NCI-H526 treated with DMSO at 0.1 percent for 48 hours (cell line): ENCODE measurements at regions not wholly inside any gene's neighbourhood (a gene's known extent, or its start where the extent isn't known, plus 50 kb on each side); places are given as distances from the start of the nearest gene placed in this dataset.
"Not testable (repeated sequence)": the region's sequence is repeated elsewhere in the genome, so short reads cannot be mapped to it uniquely, and the experiment has no call there.

Experiments used
- DNase-seq: peaks from one replicate; lab custom pipeline; 2025; lab: John Stamatoyannopoulos, UW

- DNase-seq = no peak
These were observed 73.3 kb downstream of the OLFM4 start for GRCh38 chr13:53101883-53102282.

DNA sequence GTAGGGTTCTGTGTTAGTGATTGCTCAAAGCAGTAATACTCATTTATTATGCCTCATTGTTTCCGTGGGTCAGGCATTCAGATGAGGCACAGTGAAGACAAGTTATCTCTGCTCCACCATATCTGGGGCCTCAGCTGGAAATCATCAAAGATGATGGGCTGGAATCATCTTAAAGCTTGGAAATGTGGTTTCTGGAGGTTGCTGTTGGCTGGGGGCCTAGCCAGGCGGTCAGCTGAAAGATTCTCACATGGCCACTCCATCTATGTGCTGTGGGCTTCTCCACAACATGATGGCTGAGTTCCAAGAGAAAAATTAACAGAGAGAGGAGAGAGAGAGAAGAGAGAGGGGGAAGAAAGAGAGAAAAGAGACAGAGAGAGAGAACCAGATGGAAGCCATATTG lies 75.5 kb downstream of the OLFM4 start:
- no peak for DNase-seq

DNA sequence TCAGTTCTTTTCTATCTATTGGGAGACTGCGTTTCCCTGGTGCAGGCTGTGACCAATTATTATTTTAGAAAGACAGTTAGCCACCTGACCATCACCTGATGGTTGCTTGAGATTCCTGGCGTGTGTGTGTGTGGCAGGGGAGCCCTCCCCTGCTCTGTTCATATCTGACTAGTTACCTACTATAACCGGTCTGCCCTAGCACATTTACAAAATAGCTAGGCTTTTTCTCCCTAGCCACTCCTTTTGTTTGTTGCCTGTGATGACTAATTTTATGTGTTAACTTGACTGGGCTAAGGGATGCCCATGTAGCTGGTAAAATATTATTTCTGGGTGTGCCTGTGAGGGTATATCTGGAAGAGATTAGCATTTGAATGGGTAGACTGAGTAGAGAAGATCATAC lies 76.9 kb downstream of the OLFM4 start:
- no peak for DNase-seq

DNA sequence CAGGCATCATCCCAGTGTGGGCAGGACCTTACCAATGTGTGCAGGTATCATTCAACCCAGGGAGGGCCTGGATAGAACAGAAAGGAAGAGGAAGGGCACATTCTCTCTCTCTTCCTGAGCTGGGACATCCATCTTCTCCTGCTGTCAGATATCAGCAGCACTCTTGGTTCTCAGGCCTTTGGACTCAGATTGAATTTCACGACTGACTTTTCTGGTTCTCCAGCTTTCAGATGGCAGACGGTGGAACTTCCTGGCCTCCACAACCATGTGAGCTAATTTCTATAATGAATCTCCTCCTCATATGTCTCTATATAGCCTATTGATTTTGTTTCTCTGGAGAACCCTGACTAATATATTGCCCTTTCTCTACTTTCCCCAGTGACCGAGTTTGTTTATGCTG lies 77.3 kb downstream of the OLFM4 start:
- peak; percentile 24 for DNase-seq

GRCh38 chr13:53110181-53110580 lies 81.6 kb downstream of the OLFM4 start:
- no peak for DNase-seq

DNA sequence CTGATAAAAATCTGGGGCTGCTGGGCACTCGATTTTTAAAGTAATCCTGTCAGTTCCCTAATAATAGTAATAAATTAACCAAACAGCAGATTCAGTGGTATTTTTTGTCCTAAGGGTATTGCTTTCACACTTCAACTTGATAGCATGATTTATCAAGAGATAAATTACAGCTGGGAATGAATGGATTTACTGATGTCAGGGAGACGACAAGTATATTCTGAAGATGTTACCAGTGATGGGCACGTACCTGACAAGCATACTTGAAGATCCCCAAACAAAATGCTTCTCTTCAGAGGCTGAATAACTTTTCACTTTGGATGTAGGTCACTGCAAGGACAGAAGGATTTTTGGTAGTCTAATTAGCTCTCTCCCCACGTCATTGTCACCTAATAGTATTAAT lies 82.0 kb downstream of the OLFM4 start:
- DNase-seq = no peak

- DNase-seq = peak; percentile 67
These were observed 83.9 kb downstream of the OLFM4 start for GRCh38 chr13:53112522-53112921.

- not testable (repeated sequence) for DNase-seq
These were observed 88.4 kb downstream of the OLFM4 start for GRCh38 chr13:53117048-53117447.

DNA sequence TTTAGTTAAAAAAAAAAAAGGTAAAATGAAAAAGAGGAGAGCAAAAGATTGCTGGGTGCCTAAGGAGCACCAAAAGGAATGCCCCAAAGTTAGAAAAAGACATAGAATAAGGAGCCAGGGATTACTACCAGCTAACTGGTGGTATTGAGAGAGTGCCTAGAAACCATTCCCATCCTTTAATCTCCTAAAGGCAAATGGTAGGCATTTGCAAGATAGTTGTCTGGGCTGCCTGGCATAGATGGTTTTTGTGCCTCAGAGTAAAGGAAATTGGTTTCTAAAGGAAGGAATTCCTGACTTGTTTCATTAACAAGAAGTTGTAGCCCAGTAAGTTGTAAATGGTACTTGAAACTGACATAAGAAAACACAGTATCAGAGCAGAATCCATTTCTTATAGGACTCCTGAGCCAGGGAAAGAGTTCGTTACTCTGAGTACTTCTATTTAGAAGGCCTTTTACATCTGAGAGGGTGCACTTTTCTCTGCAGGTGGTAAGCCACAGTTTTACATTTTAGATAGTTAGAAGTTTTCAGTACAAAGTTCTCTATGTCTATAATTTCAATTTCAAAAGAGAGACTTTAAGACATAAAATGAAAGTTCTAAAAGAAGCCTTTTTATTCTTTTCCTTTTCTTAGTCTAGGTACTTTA lies 92.6 kb downstream of the OLFM4 start:
- no peak for DNase-seq

GRCh38 chr13:53121919-53122318 lies 93.3 kb downstream of the OLFM4 start:
- DNase-seq = no peak

DNA sequence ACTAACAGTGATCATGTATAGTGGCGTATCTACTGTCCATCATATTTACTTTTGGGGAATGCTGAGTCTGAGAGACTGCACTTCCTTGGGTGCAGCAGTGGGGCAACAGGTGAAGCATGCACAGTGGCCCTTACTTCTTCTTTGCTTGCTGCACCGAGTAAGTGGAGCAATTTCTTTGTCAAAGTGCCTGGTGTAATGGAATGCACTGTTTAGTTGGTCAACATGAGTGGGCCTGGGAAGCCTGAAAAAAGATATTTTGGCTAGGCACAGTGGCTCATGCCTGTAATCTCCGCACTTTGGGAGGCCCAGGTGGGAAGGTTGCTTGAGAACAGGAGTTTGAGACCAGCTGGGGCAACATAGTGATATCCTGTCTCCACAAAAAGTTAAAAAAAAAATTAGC lies 94.9 kb downstream of the OLFM4 start:
- DNase-seq = no peak

DNA sequence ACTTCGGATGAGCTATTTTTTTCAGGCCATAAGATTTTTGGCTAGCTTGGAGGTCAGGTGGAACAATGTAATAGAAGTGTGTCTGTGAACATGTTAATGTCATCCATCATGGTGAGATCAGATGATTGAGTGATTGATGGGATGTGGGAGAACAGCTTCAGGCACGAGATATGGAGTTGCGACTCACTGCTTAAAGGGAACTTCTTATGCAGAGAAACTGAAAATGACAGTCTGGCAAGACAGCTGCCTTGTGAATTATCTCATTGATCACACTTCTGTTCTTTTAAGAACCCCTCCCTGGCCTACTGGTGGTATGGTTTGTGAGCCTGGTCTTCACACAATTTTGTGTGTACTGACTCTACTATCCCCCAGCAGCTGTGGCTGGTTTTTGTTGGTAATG lies 96.0 kb downstream of the OLFM4 start:
- no peak for DNase-seq

- DNase-seq = no peak
These were observed 98.2 kb downstream of the OLFM4 start for GRCh38 chr13:53126841-53127245.

DNA sequence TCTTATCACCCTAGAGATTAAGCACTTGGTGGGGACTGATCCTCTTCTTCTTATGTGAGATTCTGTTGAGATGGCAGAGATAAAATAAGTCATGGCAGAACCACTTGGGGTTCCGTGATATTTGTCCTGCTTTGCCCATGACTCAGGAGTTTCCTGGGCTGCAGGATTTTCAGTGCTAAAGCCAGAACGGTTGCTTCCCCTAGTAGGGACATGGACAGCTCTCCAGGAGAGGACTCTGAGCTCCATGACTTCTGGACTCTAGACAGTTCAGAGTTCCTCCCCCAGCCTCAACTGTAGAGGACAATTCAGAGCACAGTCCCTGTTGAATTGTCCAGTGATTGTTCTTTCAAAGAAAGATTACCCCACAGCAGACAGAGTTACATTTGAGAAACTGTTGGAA lies 98.8 kb downstream of the OLFM4 start:
- no peak for DNase-seq

DNA sequence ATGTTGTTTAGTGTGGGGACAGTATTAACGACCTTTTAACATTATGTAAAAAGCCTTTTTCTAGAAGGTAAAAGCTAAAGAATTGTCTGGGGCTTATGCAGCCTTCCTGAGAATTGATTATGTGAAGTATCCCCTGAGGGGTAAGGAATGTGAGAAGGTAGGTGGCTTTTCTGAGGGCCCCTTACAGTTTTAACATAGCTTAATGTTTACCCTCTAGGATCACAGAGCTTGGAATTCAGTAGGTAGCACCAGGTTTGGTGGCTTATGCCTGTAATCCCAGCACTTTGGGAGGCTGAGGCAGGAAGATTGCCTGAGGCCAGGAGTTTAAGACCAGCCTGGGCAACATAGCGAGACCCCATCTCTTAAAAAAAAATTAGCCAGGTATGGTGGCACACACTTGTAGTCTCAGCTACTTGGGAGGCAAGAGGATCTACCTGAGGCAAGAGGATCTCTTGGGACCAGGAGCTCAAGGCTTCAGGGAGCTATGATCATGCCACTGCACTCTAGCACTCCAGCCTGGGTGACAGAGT lies 101.3 kb downstream of the OLFM4 start:
- DNase-seq = no peak

DNA sequence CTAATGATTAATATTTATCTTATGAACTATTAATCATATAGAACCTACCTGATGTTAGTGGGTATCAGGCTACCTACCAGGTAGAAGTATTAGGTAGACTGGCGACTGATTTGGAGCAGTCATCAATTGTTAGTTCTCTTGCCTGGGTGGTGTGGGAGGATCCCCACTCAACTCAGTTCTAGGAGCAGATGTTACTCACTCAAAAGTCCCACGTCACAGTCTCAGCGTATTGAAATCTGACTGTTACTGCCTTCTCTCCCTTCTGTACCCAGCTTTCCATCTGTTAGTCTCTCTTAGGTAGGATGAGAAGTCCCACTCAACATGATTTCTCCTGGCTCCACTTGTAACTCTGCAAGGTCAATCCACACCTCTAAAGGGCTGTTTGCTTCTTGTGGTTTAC lies 102.7 kb downstream of the OLFM4 start:
- DNase-seq = no peak

- no peak for DNase-seq
These were observed 106.7 kb downstream of the OLFM4 start for GRCh38 chr13:53135301-53135700.

DNA sequence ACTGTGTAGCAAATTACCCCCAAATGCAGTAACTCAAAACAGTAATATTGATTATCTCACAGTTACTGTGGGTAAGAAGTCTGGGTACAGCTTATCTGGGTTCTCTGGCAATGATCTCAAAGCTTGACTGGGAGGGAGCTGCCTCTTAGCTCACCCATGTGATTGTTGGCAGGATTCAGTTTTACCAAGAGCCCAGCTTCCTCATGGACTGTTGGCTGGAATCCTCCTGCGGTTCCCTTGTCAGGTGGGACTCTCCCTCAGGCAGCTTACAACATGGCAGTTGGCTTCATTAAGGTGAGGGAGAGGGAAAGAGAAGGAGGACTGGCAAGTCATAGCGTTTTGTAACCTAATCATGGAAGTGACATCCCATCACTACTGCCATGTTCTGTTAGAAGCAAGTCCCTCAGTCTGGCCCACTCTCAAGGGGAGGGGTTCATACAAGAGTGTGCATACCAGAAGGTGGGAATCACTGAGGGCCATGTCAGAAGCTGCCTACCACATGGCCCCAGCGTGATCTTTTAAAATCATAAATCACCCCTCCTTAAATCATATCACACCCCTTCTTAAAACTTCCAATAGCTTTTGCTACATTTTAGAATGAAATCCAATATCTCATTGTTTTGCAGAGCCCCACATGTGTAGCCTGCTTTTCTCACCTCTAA lies 108.1 kb downstream of the OLFM4 start:
- DNase-seq = no peak

- no peak for DNase-seq
These were observed 109.2 kb downstream of the OLFM4 start for GRCh38 chr13:53137779-53138178.

DNA sequence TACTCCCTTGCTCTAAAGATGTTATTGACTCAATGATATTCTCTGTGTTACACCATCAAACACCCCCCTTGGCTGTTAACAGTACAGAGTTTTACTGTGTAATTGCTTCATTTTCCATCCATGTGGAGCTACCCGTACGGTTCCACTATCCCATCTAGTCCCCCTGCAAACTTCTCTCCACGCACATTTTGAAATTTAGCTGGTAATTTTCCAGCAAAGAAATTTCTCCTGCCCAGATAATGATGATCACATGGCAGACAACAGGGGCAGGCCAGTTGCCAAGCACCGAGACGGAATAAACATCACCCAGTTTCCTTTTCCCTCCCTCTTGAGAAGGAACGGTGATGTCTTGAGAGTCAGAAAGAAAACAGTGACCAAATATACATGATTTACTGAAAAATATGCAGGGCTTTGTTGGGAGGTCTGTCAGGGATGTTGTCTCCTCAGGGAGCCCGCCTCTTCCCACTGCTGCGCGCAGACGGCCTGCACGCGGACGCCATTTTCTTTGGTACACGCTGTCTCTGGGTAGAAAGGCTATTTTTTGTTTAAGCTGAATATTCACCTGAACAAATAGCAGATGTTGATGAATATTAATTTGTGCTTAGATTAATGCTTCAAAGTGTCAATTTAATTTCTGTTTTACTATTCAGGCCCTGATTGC lies 109.9 kb downstream of the OLFM4 start:
- no peak for DNase-seq

DNA sequence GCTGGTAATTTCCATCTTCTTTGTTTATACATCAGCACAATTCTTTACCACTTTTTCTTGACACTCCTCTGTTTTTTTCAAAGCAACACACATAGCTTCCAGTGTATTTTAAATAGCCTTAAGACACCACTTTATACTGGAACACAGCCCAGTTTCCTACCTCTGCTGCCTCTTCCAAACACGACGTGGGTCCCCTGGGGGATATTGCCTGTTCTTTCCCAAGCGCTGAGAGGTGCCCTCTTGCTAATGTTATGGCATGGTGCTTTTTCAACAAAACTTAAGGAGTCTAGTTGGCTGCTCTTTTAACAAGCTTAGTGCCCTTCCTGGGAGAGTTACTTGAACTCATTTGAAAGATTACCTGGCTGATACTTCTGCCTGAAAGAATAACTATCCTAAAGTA lies 112.7 kb downstream of the OLFM4 start:
- DNase-seq = peak; percentile 11

DNA sequence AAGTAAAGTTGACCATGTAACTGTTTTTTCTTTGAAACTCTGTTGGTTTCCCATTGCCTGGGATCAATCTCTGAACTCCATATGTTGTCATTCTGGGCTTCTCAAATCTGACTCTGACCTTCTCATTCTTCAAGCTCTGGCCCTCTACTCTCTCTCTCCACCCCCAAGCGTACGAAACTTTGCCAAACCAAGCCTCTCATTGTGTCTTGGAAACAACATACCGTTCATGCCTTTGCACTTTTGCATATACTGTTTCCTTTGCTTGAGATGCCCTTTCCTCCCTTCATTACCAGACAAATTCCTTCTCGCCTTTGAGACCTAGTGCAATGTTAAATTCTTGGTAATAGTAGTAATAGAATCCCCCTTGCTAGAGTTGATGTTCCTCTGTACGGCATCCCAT lies 113.7 kb downstream of the OLFM4 start:
- DNase-seq = no peak

DNA sequence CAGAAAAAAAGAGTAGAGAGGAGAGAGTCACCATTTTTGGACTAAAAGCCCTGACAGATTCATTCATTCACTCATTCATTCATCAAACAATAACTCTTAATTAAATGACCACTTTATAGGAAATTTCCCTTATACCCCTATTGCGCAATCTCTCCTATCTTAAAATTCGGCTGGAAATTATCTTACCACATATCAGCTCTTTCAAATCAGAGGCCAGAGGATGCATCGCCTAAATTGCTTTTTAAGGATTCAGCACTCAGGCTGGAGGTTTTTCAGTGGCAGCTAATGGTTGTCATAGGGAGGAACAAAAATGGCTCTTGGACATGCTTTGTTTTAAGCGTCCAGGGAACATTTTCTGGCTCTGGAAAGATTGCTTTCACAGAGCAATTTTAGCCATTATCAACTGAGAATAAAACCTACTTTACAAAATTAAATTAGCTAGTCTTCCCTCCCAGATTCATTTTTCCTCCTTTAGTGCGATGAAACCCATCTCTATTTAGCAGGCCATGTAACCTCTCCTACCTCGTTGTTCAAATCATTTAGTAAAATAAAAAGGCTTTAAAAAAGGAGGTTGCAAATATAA lies 115.2 kb downstream of the OLFM4 start:
- no peak for DNase-seq
